ENCODE measurements at regions not wholly inside any gene's neighbourhood (a gene's known extent, or its start where the extent isn't known, plus 50 kb on each side); places are given as distances from the start of the nearest gene placed in this dataset.

DNA sequence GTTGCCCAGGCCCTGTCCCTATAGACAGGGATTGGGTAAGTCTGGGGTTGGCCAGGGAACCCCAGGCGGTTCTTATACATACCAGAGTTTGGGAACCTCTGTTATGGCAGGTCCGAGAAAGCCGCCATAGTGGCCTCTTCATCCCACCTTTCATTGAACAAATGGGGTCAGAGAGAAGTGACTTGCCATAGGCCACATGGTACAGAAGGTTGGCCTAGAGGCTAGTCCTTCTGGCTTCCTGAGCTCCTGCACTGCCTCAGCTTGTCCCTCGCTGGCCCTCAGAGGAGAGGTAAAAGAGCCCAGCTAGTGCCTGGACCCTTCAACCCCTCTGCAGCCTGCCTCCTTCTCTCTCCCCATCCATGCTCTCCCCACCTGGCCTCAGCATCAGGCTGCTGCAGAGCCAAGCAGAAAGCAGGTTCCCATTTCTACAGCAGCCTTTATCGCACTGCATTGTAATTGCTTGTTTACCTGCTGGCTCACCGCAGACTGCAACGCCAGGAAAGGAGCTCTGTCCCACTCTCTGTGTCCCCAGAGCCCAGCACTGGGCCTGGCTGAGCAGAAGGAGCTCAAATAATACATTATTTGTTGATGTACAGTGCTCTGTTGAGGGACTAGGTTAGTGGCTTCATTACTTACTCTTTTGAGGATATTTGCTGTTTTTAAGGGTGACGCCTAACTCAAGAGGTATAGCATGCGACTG, 103.6 kb downstream of the TRIM29 start:
- no peak overlapping the region for H3K4me3 ChIP-seq (ENCODE audit: low read length)
- no peak for DNase-seq (ENCODE audit: low read depth)
- TF ChIP-seq, protein P1, sequence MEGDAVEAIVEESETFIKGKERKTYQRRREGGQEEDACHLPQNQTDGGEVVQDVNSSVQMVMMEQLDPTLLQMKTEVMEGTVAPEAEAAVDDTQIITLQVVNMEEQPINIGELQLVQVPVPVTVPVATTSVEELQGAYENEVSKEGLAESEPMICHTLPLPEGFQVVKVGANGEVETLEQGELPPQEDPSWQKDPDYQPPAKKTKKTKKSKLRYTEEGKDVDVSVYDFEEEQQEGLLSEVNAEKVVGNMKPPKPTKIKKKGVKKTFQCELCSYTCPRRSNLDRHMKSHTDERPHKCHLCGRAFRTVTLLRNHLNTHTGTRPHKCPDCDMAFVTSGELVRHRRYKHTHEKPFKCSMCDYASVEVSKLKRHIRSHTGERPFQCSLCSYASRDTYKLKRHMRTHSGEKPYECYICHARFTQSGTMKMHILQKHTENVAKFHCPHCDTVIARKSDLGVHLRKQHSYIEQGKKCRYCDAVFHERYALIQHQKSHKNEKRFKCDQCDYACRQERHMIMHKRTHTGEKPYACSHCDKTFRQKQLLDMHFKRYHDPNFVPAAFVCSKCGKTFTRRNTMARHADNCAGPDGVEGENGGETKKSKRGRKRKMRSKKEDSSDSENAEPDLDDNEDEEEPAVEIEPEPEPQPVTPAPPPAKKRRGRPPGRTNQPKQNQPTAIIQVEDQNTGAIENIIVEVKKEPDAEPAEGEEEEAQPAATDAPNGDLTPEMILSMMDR (conservative IDR thresholded peaks at IDR 0.05; ENCODE audit: low read depth, low read length): no peak

DNA sequence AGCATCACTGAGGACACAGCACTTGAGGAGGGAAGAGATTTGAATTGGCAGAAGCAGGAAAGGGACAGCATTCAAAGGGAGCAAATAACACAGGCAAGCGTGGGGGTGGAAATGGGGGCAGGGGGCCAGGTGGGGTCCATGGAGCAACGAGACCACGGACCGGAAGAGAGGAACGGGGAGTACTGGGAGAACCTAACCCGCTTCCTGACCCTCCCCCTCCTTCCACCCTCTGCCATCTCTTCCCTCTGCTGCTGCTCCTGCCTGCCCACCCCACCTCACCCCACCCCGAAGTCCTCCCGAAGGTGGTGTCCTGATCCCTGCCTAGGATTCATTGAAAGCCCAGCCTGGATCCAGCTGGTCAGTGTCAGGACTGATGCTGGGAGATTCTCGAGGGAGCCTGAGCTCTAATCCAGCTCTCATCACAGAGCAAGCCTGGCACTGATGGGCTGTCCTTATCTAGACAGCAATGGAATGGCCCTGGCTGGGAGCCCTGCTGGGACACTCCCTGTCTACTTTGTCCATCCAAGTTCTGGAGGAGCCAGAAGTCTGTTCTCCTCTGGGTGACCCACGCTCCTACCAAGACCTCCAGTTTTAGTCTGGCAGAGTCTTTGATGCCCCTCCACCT, 105.0 kb downstream of the TRIM29 start:
- TF ChIP-seq, protein P1 (conservative IDR thresholded peaks at IDR 0.05; ENCODE audit: low read depth, low read length): no peak

GRCh38 chr11:120031612-120032600, 106.0 kb downstream of the TRIM29 start:
- H3K4me3 ChIP-seq (ENCODE audit: low read length): no peak overlapping the region
- TF ChIP-seq, protein P1 (conservative IDR thresholded peaks at IDR 0.05; ENCODE audit: low read depth, low read length): no peak
- no peak for DNase-seq (ENCODE audit: low read depth)

More for the DNA sequence above, 105.0 kb downstream of the TRIM29 start:
- no peak overlapping the region for H3K4me3 ChIP-seq (ENCODE audit: low read length)
- no peak for DNase-seq (ENCODE audit: low read depth)

DNA sequence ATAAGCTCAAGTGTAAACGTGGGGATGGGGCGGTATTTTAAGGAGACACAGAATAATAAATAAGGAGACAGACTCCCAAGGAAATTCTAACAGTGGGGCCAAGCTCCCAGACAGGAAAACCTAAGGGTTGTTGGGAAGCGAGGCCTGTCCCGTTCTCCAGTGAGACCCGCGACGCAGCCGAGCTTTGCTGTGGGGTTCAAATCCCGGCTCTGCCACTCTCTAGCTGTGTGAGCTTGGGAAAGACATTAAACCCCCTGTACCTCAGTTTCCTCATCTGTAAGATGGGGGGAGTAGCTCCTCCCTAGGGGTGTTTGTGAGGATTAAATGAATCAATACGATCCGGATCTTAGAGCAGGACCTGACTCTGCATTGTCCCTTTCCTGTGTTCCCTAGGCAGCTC, 106.8 kb downstream of the TRIM29 start:
- H3K4me3 ChIP-seq (ENCODE audit: low read length): no peak overlapping the region
- DNase-seq (ENCODE audit: low read depth): no peak
- TF ChIP-seq, protein P1 (conservative IDR thresholded peaks at IDR 0.05; ENCODE audit: low read depth, low read length): no peak

- H3K4me3 ChIP-seq (ENCODE audit: low read length): no peak overlapping the region
- TF ChIP-seq, protein P1 (conservative IDR thresholded peaks at IDR 0.05; ENCODE audit: low read depth, low read length): no peak
- no peak for DNase-seq (ENCODE audit: low read depth)
Observed at GRCh38 chr11:120030411-120030810, 107.5 kb downstream of the TRIM29 start.

GRCh38 chr11:120029321-120029720, 108.6 kb downstream of the TRIM29 start:
- no peak for DNase-seq (ENCODE audit: low read depth)
- no peak overlapping the region for H3K4me3 ChIP-seq (ENCODE audit: low read length)
- TF ChIP-seq, protein P1 (conservative IDR thresholded peaks at IDR 0.05; ENCODE audit: low read depth, low read length): no peak

Measured in retinal pigment epithelial cell (primary cell).